Epithelial cell of esophagus (primary cell): ENCODE measurements at regions not wholly inside any gene's neighbourhood (a gene's known extent, or its start where the extent isn't known, plus 50 kb on each side); places are given as distances from the start of the nearest gene placed in this dataset.

Experiments
- DNase-seq: peaks from one replicate; pipeline ENCODE4 v3.0.0; 2010; ENCODE audit warnings: low read depth
- H3K4me3 ChIP-seq: 2 replicates; pipeline ENCODE4 v1.5.1; 2011; ENCODE audit warnings: mild to moderate bottlenecking, low read length, control low read depth
- TF ChIP-seq, protein P1 (sequence below): IDR thresholded peaks from 2 replicates; pipeline ENCODE4 v1.5.1; 2011; ENCODE audit warnings: low read depth, mild to moderate bottlenecking, low read length, control low read depth, inconsistent platforms; ENCODE audit not compliant: insufficient read depth; ENCODE audit errors: missing control alignments

DNA sequence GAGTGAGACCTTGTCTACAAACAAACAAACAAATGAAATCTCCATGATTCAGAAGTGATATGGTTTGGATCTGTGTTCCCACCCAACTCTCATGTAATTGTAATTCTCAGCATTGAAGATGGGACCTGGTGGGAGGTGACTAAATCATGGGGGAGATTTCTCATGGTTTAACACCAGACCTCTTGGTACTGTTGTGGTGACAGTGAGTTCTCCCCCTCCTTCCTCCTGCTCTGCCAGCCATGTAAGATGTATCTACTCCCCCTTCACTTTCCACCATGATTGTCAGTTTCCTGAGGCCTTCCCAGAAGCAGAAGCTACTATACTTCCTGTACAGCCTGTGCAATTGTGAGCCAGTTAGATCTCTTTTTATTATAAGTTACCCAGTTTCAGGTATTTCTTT lies 438.4 kb upstream of the THBS1 start:
- TF ChIP-seq, protein P1, sequence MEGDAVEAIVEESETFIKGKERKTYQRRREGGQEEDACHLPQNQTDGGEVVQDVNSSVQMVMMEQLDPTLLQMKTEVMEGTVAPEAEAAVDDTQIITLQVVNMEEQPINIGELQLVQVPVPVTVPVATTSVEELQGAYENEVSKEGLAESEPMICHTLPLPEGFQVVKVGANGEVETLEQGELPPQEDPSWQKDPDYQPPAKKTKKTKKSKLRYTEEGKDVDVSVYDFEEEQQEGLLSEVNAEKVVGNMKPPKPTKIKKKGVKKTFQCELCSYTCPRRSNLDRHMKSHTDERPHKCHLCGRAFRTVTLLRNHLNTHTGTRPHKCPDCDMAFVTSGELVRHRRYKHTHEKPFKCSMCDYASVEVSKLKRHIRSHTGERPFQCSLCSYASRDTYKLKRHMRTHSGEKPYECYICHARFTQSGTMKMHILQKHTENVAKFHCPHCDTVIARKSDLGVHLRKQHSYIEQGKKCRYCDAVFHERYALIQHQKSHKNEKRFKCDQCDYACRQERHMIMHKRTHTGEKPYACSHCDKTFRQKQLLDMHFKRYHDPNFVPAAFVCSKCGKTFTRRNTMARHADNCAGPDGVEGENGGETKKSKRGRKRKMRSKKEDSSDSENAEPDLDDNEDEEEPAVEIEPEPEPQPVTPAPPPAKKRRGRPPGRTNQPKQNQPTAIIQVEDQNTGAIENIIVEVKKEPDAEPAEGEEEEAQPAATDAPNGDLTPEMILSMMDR, result no peak
- DNase-seq, result no peak
- H3K4me3 ChIP-seq, result no peak overlapping the region

DNA sequence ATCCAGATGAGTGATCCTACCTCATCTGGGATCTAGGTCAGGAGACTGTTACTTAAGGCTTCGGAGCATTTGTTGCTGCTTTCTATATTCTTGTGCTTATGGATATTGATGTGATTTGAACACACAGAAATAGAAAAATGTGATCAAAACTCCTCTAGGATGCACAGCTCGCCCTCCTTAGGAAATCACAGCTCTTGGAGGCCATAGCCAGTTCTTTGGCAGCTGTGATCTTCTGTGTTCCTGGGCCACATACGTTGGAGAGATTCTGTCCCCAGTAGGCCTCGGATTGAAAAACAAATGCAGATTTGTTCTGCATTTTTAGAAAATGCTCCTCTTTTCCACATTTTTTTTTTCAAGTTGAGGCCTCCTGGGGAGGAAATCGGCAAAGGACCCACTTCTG lies 437.4 kb upstream of the THBS1 start:
- DNase-seq, result no peak
- no peak overlapping the region for H3K4me3 ChIP-seq
- TF ChIP-seq, protein P1, result no peak

DNA sequence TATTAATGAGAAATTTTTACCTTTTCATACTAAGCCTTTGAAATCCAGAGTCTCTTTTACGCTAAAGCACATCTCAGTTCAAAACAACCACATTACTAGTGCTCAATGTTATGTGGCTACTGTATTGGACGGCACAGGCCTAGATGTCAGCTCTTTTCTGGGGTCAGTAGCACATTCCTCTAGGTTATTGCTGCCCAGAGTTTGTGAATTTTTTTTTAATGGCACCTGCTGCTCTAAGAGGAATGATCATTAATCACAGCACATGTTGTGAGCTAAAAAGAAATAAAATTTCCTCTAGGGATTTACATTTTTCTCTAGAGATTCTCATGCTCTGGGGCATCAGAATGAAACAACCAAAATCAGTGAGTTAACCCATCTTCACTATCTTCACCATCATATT lies 436.8 kb upstream of the THBS1 start:
- TF ChIP-seq, protein P1, result no peak

DNA sequence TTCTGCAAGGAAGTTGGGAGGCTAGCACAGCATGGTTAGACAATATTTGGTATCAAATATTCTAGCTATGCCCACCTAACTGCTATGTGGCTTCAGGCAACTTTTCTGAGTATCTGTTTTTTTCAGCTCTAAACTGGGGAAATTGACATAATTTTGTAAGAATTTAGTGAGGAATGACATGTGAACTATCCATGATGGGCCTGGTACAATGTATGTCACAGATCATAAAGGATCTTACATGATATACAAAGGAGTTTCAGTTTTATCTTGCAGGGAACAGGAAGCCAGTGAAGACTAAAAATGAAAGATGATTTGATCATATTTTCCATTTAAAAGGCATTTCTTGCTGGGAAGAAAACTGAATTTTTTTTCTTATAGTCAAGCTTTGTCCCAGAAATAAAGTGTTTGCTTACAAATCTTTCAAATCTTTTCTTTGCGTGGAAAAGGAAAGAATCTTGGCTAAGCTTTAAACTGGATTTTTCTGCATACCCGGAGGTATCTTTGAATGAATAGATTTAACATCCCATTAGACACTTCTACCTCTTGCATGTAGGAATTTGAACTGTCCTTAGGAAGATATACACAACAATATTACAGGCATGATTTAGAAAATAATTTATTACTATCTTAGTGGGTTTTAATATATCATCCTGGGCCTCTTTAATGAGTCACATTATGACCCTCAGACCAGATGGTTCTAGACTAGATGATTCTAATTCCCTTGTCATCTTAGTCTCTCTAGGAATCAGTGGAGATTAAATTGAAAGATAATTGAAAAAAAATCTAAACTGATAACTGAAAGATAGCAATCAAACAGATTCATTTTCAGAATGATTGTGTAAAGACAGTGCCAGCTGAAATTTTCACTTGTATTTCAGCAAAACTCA lies 436.0 kb upstream of the THBS1 start:
- no peak for DNase-seq
- TF ChIP-seq, protein P1, result no peak
- no peak overlapping the region for H3K4me3 ChIP-seq

More for the DNA sequence above, 436.8 kb upstream of the THBS1 start:
- DNase-seq, result no peak
- no peak overlapping the region for H3K4me3 ChIP-seq

DNA sequence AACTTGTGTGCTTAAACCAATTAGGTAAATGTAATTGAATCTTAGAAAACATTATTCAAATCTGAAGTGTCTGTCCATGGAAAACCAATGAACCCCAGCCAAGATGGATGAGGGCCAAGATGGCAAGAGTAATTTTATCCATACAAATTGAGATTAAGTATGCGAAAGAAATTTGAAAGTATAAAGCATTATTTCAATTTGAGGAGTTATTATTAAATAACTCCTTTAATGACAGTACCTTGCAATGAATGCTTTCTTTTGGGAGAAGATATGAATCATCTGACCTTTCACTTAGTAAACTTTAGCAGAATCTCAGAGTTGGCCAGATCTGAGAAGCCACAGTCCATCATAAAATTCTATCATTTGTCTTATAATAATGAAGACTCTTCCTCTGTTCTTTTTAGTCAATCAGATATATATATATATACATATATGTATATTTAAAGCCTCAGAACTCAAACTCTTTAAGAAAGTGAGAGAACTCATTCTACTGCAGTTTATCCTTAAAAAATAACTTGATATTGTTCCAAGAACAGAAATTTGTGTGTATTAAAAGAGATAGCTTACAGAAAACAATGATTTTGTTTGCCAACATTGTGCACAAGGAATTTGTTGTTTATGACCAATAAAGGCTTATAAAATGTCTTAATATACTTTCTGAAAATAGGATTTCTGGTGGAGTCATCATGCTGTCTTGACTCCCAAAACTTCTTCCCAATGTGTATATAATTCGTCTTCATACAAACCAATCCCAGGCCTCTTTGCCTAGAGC lies 434.8 kb upstream of the THBS1 start:
- DNase-seq, result no peak
- H3K4me3 ChIP-seq, result no peak overlapping the region
- TF ChIP-seq, protein P1, result no peak

DNA sequence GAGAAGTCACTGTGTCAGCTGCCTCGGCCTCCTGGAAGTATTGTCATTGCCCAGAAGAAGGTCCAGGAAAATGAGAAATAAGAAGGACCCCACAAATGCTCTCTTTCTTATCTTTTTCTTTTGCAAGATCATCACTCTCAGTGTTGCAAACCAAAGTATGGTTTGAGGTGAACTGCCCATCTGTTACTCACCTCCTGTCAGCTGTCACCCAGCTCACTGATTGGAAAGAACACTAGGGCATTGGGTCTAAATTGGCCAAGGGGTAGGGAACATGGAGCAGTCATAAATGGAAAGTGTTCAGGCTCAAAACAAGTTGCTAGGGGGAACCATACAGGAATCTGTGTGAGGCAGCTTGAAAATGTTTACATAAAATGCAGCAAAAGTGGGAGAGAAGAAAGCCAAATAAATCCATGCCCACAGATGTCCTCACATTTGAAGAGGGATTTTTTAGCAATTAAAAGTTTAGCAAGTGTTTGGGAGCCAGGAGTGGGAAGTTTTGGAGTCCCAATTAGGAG lies 431.2 kb upstream of the THBS1 start:
- TF ChIP-seq, protein P1, result no peak
- no peak for DNase-seq
- H3K4me3 ChIP-seq, result no peak overlapping the region

DNA sequence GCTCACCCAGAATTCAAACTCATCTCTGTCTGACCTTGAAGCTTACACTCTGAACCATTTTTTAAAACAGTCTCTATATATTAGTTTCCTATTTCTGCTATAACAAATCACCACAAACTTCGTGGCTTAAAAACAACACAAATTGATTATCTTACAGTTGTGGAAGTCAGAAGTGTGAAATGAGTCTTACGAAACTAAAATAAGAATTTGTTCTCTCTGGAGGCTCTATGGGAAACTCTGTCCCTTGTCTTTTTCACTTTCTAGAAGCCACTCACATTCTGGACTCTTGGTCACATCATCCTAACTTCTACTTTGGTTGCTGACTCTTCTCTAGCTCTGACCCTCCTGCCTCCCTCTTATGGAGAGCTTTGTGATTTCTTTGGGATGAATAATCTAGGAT lies 429.3 kb upstream of the THBS1 start:
- H3K4me3 ChIP-seq, result no peak overlapping the region
- TF ChIP-seq, protein P1, result no peak
- no peak for DNase-seq
